Panc1 (cell line): ENCODE measurements at regions not wholly inside any gene's neighbourhood (a gene's known extent, or its start where the extent isn't known, plus 50 kb on each side); places are given as distances from the start of the nearest gene placed in this dataset.

Experiments used
- ATAC-seq: fragments of 200-7000 bp; cut with Tn5 transposase; 2 replicates; pipeline ENCODE4 v1.9.1; 2020; ENCODE audit warnings: mild to moderate bottlenecking, moderate library complexity
- BruUV-seq: library from RNA; stranded (reverse); fragments of 400-500 nt; replicated peaks from 2 replicates; lab custom pipeline; 2021; lab: Mats Ljungman, UMichigan
- CTCF ChIA-PET: fragments of 300-600 bp; sonication (Branson Sonifier 250); formaldehyde crosslinking; loops from one replicate; lab custom pipeline; 2022; ENCODE audit warnings: antibody characterized with exemption; lab: Charles Lee
- POLR2A ChIA-PET: fragments of 300-600 bp; sonication (Branson Sonifier 250); formaldehyde crosslinking; loops from one replicate; lab custom pipeline; 2022; ENCODE audit warnings: antibody characterized with exemption; lab: Charles Lee
- DNase-seq: peaks from one replicate; pipeline ENCODE4 v3.0.0-alpha.2; 2010; ENCODE audit warnings: low read depth, low spot score
- H3K27ac ChIP-seq: 2 replicates; pipeline ENCODE4 v1.5.1; 2011; ENCODE audit warnings: mild to moderate bottlenecking, low read length, inconsistent platforms
- H3K27me3 ChIP-seq: fragments of 200-500 bp; sonication (Bioruptor generic); 2 replicates; pipeline ENCODE4 v1.6.0; 2014; ENCODE audit warnings: low read length, inconsistent platforms; ENCODE audit not compliant: control insufficient read depth, insufficient read depth
- H3K36me3 ChIP-seq: fragments of 200-500 bp; sonication (Bioruptor generic); 2 replicates; pipeline ENCODE4 v1.5.1; 2014; ENCODE audit warnings: inconsistent platforms, mild to moderate bottlenecking, low read length, moderate library complexity; ENCODE audit not compliant: control insufficient read depth, insufficient read depth
- H3K4me1 ChIP-seq: 2 replicates; pipeline ENCODE4 v1.5.1; 2011; ENCODE audit warnings: inconsistent platforms, mild to moderate bottlenecking, low read length, moderate library complexity; ENCODE audit not compliant: control insufficient read depth, insufficient read depth
- H3K4me3 ChIP-seq, 2 experiments: 2 replicates each; pipeline ENCODE4 v1.5.1; 2011 to 2012; ENCODE audit warnings: low read depth in 2 of 2, low read length in 2 of 2, mild to moderate bottlenecking in 2 of 2, inconsistent platforms in 1 of 2, moderate library complexity in 1 of 2
- H3K9me3 ChIP-seq: fragments of 200-500 bp; sonication (Bioruptor generic); 2 replicates; pipeline ENCODE4 v1.5.1; 2014; ENCODE audit warnings: low read depth, mild to moderate bottlenecking, inconsistent platforms, low read length, moderate library complexity; ENCODE audit not compliant: control insufficient read depth, insufficient read depth
- CTCF ChIP-seq: fragments of 450-650 bp; IDR thresholded peaks from 2 replicates; pipeline ENCODE4 v1.5.1; 2017; ENCODE audit warnings: mild to moderate bottlenecking
- POLR2AphosphoS5 ChIP-seq: IDR thresholded peaks from 2 replicates; pipeline ENCODE4 v1.6.1; 2012; ENCODE audit warnings: mild to moderate bottlenecking, low read depth, low read length, moderate library complexity
- REST ChIP-seq, 2 experiments: IDR thresholded peaks; 2 replicates each; pipeline ENCODE4 v1.6.1; 2011 to 2012; ENCODE audit warnings: low read depth in 2 of 2, control low read depth in 1 of 2, low read length in 1 of 2, mild to moderate bottlenecking in 1 of 2, moderate library complexity in 1 of 2; ENCODE audit not compliant: insufficient read depth in 1 of 2
- SIN3A ChIP-seq: IDR thresholded peaks from 2 replicates; pipeline ENCODE4 v1.6.1; 2012; ENCODE audit warnings: low read depth, mild to moderate bottlenecking, low read length, moderate library complexity, borderline replicate concordance; ENCODE audit not compliant: insufficient read depth
- TCF7L2 ChIP-seq: IDR thresholded peaks from 2 replicates; pipeline ENCODE4 v1.6.1; 2011; ENCODE audit warnings: mild to moderate bottlenecking, low read depth, low read length, inconsistent platforms
- in situ Hi-C: cut with HindIII; loops from 2 replicates; pipeline ENCODE4 v1.10.0; 2016; ENCODE audit warnings: low sequenced_read_pairs, low pct_unique_long_range_greater_than_20kb
- intact Hi-C: fragments of 100-400 bp; cut with micrococcal nuclease; formaldehyde crosslinking; loops from one replicate; pipeline ENCODE4 v1.10.0; 2022; ENCODE audit not compliant: unreplicated experiment

- no peak for TF ChIP-seq TCF7L2
- no TSS peak for BruUV-seq
- ChIA-PET CTCF (no interaction called here), POLR2A (no interaction called here)
- no peaks in the 10 kb centered on the region for H3K36me3 ChIP-seq
- ATAC-seq (no peak), DNase-seq (no peak)
- no peak overlapping the region for H3K4me3 ChIP-seq
- no peaks in the 10 kb centered on the region for H3K4me1 ChIP-seq
- in situ Hi-C loops: no loop called here
- H3K27ac ChIP-seq: no peak overlapping the region
- no peaks in the 10 kb centered on the region for H3K9me3 ChIP-seq
- no peaks in the 10 kb centered on the region for H3K27me3 ChIP-seq
- intact Hi-C loops: no loop called here
These were observed 124.1 kb upstream of the CRBN start for GRCh38 chr3:3303636-3304035.

GRCh38 chr3:3302964-3303363 lies 123.5 kb upstream of the CRBN start:
- ChIA-PET POLR2A (no interaction called here), CTCF (no interaction called here)
- ATAC-seq: no peak
- BruUV-seq: no TSS peak
- in situ Hi-C loops: no loop called here
- no peak for DNase-seq
- H3K27me3 ChIP-seq: no peaks in the 10 kb centered on the region
- intact Hi-C loops: no loop called here
- no peaks in the 10 kb centered on the region for H3K36me3 ChIP-seq
- H3K4me1 ChIP-seq: no peaks in the 10 kb centered on the region
- no peak overlapping the region for H3K27ac ChIP-seq
- H3K4me3 ChIP-seq: no peak overlapping the region
- H3K9me3 ChIP-seq: no peaks in the 10 kb centered on the region
- TF ChIP-seq SIN3A (no peak), REST (IDR thresholded peaks at IDR 0.05; ENCODE audit: insufficient read depth in 1 of 2, low read depth in 2 of 2, low read length in 1 of 2) (no peak), TCF7L2 (no peak), CTCF (no peak), POLR2AphosphoS5 (no peak)

GRCh38 chr3:3301476-3301875 lies 122.0 kb upstream of the CRBN start:
- intact Hi-C loops: no loop called here
- BruUV-seq: no TSS peak
- no peak for ATAC-seq
- no peak for DNase-seq
- no peaks in the 10 kb centered on the region for H3K4me1 ChIP-seq
- ChIA-PET POLR2A (no interaction called here), CTCF (no interaction called here)
- no peak for TF ChIP-seq SIN3A
- TF ChIP-seq POLR2AphosphoS5: no peak
- no peak for TF ChIP-seq REST (IDR thresholded peaks at IDR 0.05; ENCODE audit: insufficient read depth in 1 of 2, low read depth in 2 of 2, low read length in 1 of 2)
- TF ChIP-seq CTCF: no peak
- H3K9me3 ChIP-seq: no peaks in the 10 kb centered on the region
- in situ Hi-C loops: no loop called here
- H3K36me3 ChIP-seq: no peaks in the 10 kb centered on the region
- H3K4me3 ChIP-seq: no peak overlapping the region
- no peak overlapping the region for H3K27ac ChIP-seq
- H3K27me3 ChIP-seq: no peaks in the 10 kb centered on the region
